ENCODE measurements at regions not wholly inside any gene's neighbourhood (a gene's known extent, or its start where the extent isn't known, plus 50 kb on each side); places are given as distances from the start of the nearest gene placed in this dataset.

GRCh38 chr5:24407466-24407865, 237.3 kb downstream of the CDH10 start:
- H3K27me3 ChIP-seq, result no peaks in the 10 kb centered on the region
- no peak overlapping the region for H3K27ac ChIP-seq
- no peak for DNase-seq
- H3K9me3 ChIP-seq (replicated peaks), result no peaks in the 10 kb centered on the region
- H3K4me1 ChIP-seq, result no peaks in the 10 kb centered on the region
- no peaks in the 10 kb centered on the region for H3K36me3 ChIP-seq
- H3K4me3 ChIP-seq, result no peak overlapping the region

- DNase-seq, result no peak
- no peaks in the 10 kb centered on the region for H3K4me1 ChIP-seq
- H3K9me3 ChIP-seq (replicated peaks), result no peaks in the 10 kb centered on the region
- H3K4me3 ChIP-seq, result no peak overlapping the region
- no peak overlapping the region for H3K27ac ChIP-seq
- no peaks in the 10 kb centered on the region for H3K36me3 ChIP-seq
- H3K27me3 ChIP-seq, result no peaks in the 10 kb centered on the region
Measured at GRCh38 chr5:24428345-24428744, 216.4 kb downstream of the CDH10 start.

DNA sequence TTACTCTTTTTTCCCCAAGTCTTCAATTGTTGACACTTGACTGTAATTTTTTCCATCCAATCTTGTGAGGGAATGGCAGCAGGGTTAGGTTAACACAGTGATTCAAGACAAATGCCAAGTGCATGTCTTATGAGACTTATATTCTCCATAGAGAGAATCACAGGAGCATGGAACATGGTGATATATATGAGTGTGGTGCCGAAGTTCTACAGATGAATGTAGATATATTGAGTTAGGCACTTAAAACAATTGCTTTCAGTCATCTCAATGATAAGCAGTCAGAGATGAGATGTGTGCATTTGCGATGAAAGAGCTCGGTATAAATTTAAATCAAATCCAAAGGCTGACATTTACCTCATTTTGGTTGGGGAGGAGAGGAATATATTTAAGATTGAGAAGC, 211.2 kb downstream of the CDH10 start:
- Histone ChIP-seq H3K4me3 (no peak overlapping the region), H3K36me3 (no peaks in the 10 kb centered on the region), H3K9me3 (replicated peaks) (no peaks in the 10 kb centered on the region), H3K4me1 (no peaks in the 10 kb centered on the region), H3K27me3 (no peaks in the 10 kb centered on the region), H3K27ac (no peak overlapping the region)
- no peak for DNase-seq

Measured in SJCRH30 (cell line).